A549 (cell line): ENCODE measurements at regions not wholly inside any gene's neighbourhood (a gene's known extent, or its start where the extent isn't known, plus 50 kb on each side); places are given as distances from the start of the nearest gene placed in this dataset.

ENCODE experiments used
- CTCF ChIP-seq: fragments of >200 bp; sonication (Bioruptor Twin); formaldehyde crosslinking; IDR thresholded peaks from 3 replicates; pipeline ENCODE4 v1.5.1; 2016
- FOSL2 ChIP-seq, 2 experiments: fragments of 450-650 bp in 1 of 2; fragments of >200 bp in 1 of 2; sonication (Bioruptor Twin) in 1 of 2; formaldehyde crosslinking; IDR thresholded peaks; 2 replicates each; pipeline versions ENCODE4 v1.5.0 to v1.6.1; 2016 to 2020; ENCODE audit warnings: mild to moderate bottlenecking in 1 of 2, moderate library complexity in 1 of 2
- HMGXB4 ChIP-seq: fragments of 250-450 bp; sonication (Bioruptor Pico); IDR thresholded peaks from 2 replicates; pipeline ENCODE4 v1.5.0; 2021; ENCODE audit warnings: mild to moderate bottlenecking, moderate library complexity, borderline replicate concordance
- MAX ChIP-seq: IDR thresholded peaks from 2 replicates; pipeline ENCODE4 v1.6.1; 2012
- MAZ ChIP-seq: fragments of 150-350 bp; IDR thresholded peaks from 2 replicates; pipeline ENCODE4 v1.6.1; 2014; ENCODE audit warnings: antibody characterized with exemption, low read depth, low read length, borderline replicate concordance
- MYC ChIP-seq: IDR thresholded peaks from 2 replicates; pipeline ENCODE4 v1.6.1; 2012; ENCODE audit warnings: mild to moderate bottlenecking, inconsistent platforms, low read length, improper control_type of control experiment, borderline replicate concordance
- PBX3 ChIP-seq: IDR thresholded peaks from 2 replicates; pipeline ENCODE4 v1.6.1; 2012
- RNF2 ChIP-seq: fragments of 200-600 bp; sonication (generic); IDR thresholded peaks from 2 replicates; pipeline ENCODE4 v1.6.1; 2016; ENCODE audit warnings: low read depth, mild to moderate bottlenecking, antibody characterized with exemption, moderate library complexity, borderline replicate concordance
- ZC3H11A ChIP-seq: fragments of 450-650 bp; IDR thresholded peaks from 2 replicates; pipeline ENCODE4 v1.6.1; 2014; ENCODE audit warnings: antibody characterized with exemption, mild to moderate bottlenecking
- ZSCAN20 ChIP-seq: fragments of 250-450 bp; sonication (Bioruptor Pico); IDR thresholded peaks from 2 replicates; pipeline ENCODE4 v1.8.0; 2022; ENCODE audit warnings: mild to moderate bottlenecking, moderate library complexity

- no peak for TF ChIP-seq RNF2
- no peak for TF ChIP-seq CTCF
- TF ChIP-seq MAX, result no peak
- no peak for TF ChIP-seq MAZ
- TF ChIP-seq FOSL2 (IDR thresholded peaks at IDR 0.05), result no peak
- TF ChIP-seq FOSL2 (CRISPR knock-in tag; IDR thresholded peaks at IDR 0.05), result no peak
- TF ChIP-seq ZC3H11A, result no peak
- TF ChIP-seq ZSCAN20 (CRISPR knock-in tag), result no peak
- TF ChIP-seq MYC, result no peak
- no peak for TF ChIP-seq HMGXB4 (CRISPR knock-in tag)
- no peak for TF ChIP-seq PBX3
These were observed 328.8 kb upstream of the DIO3 start for GRCh38 chr14:101232340-101233020.
